ENCODE measurements at regions not wholly inside any gene's neighbourhood (a gene's known extent, or its start where the extent isn't known, plus 50 kb on each side); places are given as distances from the start of the nearest gene placed in this dataset.

GRCh38 chr16:85991425-85991824, 92.5 kb downstream of the IRF8 start:
- H3K9me2 ChIP-seq (ENCODE audit: insufficient read depth), result no peaks in the 10 kb centered on the region
- BruUV-seq (replicated peaks), result no TSS peak
- TF ChIP-seq CTCF (conservative IDR thresholded peaks at IDR 0.05) (no peak), EZH2 (IDR thresholded peaks at IDR 0.05; ENCODE audit: low read depth) (no peak)
- no peak overlapping the region for H3K4me2 ChIP-seq
- H3K4me1 ChIP-seq (replicated peaks; ENCODE audit: insufficient read depth), result no peaks in the 10 kb centered on the region
- no peaks in the 10 kb centered on the region for H3K36me3 ChIP-seq (ENCODE audit: low read depth)
- H3K9me3 ChIP-seq (ENCODE audit: insufficient read depth, low read depth), result no peaks in the 10 kb centered on the region
- H3K4me3 ChIP-seq, result no peak overlapping the region
- no peak for DNase-seq
- H4K20me1 ChIP-seq (ENCODE audit: insufficient read depth), result peaks cover 6% of the 10 kb centered on the region; the same call in 1 of the 2 replicates
- no peak overlapping the region for H3K27ac ChIP-seq
- H3F3A ChIP-seq (ENCODE audit: insufficient read depth, low read depth), result no peaks in the 10 kb centered on the region
- ChIA-PET CTCF (no interaction called here), POLR2A (ENCODE audit: unreplicated experiment) (no interaction called here)
- intact Hi-C loops (cut with micrococcal nuclease; ENCODE audit: unreplicated experiment), result no loop called here
- H3K27me3 ChIP-seq (ENCODE audit: insufficient read depth, low read depth), result peaks cover 98% of the 10 kb centered on the region
- H3K79me2 ChIP-seq (ENCODE audit: low read depth), result no peaks in the 10 kb centered on the region
- no peak overlapping the region for H2AFZ ChIP-seq

GRCh38 chr16:85991856-85992255, 92.9 kb downstream of the IRF8 start:
- Histone ChIP-seq H3K4me1 (replicated peaks; ENCODE audit: insufficient read depth) (no peaks in the 10 kb centered on the region), H3K4me3 (no peak overlapping the region), H3K9me2 (ENCODE audit: insufficient read depth) (no peaks in the 10 kb centered on the region), H3K27ac (no peak overlapping the region), H4K20me1 (ENCODE audit: insufficient read depth) (peaks cover 6% of the 10 kb centered on the region; the same call in 1 of the 2 replicates), H2AFZ (no peak overlapping the region), H3K9me3 (ENCODE audit: insufficient read depth, low read depth) (no peaks in the 10 kb centered on the region), H3K79me2 (ENCODE audit: low read depth) (no peaks in the 10 kb centered on the region), H3K27me3 (ENCODE audit: insufficient read depth, low read depth) (peaks cover 98% of the 10 kb centered on the region), H3F3A (ENCODE audit: insufficient read depth, low read depth) (no peaks in the 10 kb centered on the region), H3K4me2 (no peak overlapping the region), H3K36me3 (ENCODE audit: low read depth) (no peaks in the 10 kb centered on the region)
- no TSS peak for BruUV-seq (replicated peaks)
- CTCF ChIA-PET, result no interaction called here
- intact Hi-C loops (cut with micrococcal nuclease; ENCODE audit: unreplicated experiment), result no loop called here
- no peak for DNase-seq
- TF ChIP-seq EZH2 (IDR thresholded peaks at IDR 0.05; ENCODE audit: low read depth) (no peak), CTCF (conservative IDR thresholded peaks at IDR 0.05) (no peak)
- POLR2A ChIA-PET (ENCODE audit: unreplicated experiment), result no interaction called here

GRCh38 chr16:85992359-85992758, 93.4 kb downstream of the IRF8 start:
- Histone ChIP-seq H3K27me3 (ENCODE audit: insufficient read depth, low read depth) (peaks cover 98% of the 10 kb centered on the region), H3K4me1 (replicated peaks; ENCODE audit: insufficient read depth) (no peaks in the 10 kb centered on the region), H3K4me3 (no peak overlapping the region), H3K9me3 (ENCODE audit: insufficient read depth, low read depth) (no peaks in the 10 kb centered on the region), H4K20me1 (ENCODE audit: insufficient read depth) (peaks cover 6% of the 10 kb centered on the region; the same call in 1 of the 2 replicates), H3K36me3 (ENCODE audit: low read depth) (no peaks in the 10 kb centered on the region), H3K4me2 (no peak overlapping the region), H2AFZ (no peak overlapping the region), H3K79me2 (ENCODE audit: low read depth) (no peaks in the 10 kb centered on the region), H3K27ac (no peak overlapping the region), H3F3A (ENCODE audit: insufficient read depth, low read depth) (no peaks in the 10 kb centered on the region), H3K9me2 (ENCODE audit: insufficient read depth) (no peaks in the 10 kb centered on the region)
- ChIA-PET POLR2A (ENCODE audit: unreplicated experiment) (no interaction called here), CTCF (no interaction called here)
- TF ChIP-seq EZH2 (IDR thresholded peaks at IDR 0.05; ENCODE audit: low read depth), result no peak
- TF ChIP-seq CTCF (conservative IDR thresholded peaks at IDR 0.05), result no peak
- no peak for DNase-seq
- intact Hi-C loops (cut with micrococcal nuclease; ENCODE audit: unreplicated experiment), result no loop called here
- no TSS peak for BruUV-seq (replicated peaks)

All from PC-9 (cell line).